Spleen (tissue), 7 donors: ENCODE measurements at regions not wholly inside any gene's neighbourhood (a gene's known extent, or its start where the extent isn't known, plus 50 kb on each side); places are given as distances from the start of the nearest gene placed in this dataset.

Source experiments
- POLR2AphosphoS5 ChIP-seq, 3 donors: sonication (generic); formaldehyde crosslinking; IDR thresholded peaks; one replicate each; pipeline ENCODE4 v1.5.1; 2017; ENCODE audit warnings: antibody characterized with exemption in 3 of 3
- TF ChIP-seq, protein P1 (sequence below), 11 experiments: fragments of 200-600 bp in 7 of 11; fragments of 450-650 bp in 4 of 11; sonication (generic) in 4 of 11; IDR thresholded peaks in 8 of 11; conservative IDR thresholded peaks in 3 of 11; 1 replicate in 7 of 11; 2 replicates in 4 of 11; pipeline versions ENCODE4 v1.4.0 to v1.8.0; 2016 to 2021; ENCODE audit warnings: antibody characterized with exemption in 11 of 11, inconsistent platforms in 4 of 11, mild to moderate bottlenecking in 1 of 11
- donor health status: DM: no; HTN: no; CAD: no; lungs with moderate emphysema.
- donor health status: DM: no; HTN: no; CAD: no.
- donor health status: DM: no; HTN: no; CAD: no.

DNA sequence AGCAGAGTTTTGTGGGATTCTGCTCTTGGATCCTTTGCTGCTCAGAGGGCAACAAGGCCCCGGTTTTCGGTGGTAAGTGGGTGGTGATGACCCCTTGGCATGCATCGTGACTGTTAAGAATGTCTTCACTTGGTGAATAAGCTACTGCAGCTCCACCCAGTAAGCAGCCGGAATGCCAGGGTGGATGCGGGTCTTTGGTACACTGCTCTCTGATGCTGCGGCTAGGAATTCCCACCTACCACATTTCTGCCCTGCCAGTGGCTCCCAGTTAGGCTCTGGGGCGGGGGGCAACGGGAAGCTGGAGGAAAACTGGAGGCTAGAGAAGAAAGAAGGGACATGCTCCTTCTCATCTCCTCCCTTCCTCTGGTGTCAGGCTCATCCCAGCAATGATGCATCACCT, 180.4 kb upstream of the GALNT2 start:
- TF ChIP-seq, protein P1, sequence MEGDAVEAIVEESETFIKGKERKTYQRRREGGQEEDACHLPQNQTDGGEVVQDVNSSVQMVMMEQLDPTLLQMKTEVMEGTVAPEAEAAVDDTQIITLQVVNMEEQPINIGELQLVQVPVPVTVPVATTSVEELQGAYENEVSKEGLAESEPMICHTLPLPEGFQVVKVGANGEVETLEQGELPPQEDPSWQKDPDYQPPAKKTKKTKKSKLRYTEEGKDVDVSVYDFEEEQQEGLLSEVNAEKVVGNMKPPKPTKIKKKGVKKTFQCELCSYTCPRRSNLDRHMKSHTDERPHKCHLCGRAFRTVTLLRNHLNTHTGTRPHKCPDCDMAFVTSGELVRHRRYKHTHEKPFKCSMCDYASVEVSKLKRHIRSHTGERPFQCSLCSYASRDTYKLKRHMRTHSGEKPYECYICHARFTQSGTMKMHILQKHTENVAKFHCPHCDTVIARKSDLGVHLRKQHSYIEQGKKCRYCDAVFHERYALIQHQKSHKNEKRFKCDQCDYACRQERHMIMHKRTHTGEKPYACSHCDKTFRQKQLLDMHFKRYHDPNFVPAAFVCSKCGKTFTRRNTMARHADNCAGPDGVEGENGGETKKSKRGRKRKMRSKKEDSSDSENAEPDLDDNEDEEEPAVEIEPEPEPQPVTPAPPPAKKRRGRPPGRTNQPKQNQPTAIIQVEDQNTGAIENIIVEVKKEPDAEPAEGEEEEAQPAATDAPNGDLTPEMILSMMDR (IDR thresholded peaks at IDR 0.05 in 8 of 11, conservative IDR thresholded peaks at IDR 0.05 in 3 of 11): no peak
- no peak for TF ChIP-seq POLR2AphosphoS5 (IDR thresholded peaks at IDR 0.05)
